GM23338 (cell line): ENCODE measurements at regions not wholly inside any gene's neighbourhood (a gene's known extent, or its start where the extent isn't known, plus 50 kb on each side); places are given as distances from the start of the nearest gene placed in this dataset.

Experiments
- CTCF ChIP-seq, 2 experiments: fragments of 200-600 bp in 1 of 2; sonication (generic) in 1 of 2; conservative IDR thresholded peaks; 2 replicates each; pipeline versions ENCODE4 v1.5.1 to v1.6.1; 2016 to 2017; ENCODE audit warnings: antibody characterized with exemption in 2 of 2, low read depth in 2 of 2, mild to moderate bottlenecking in 2 of 2, moderate library complexity in 1 of 2
- REST ChIP-seq: IDR thresholded peaks from one replicate; pipeline ENCODE4 v1.6.1; 2018; ENCODE audit warnings: antibody characterized with exemption; ENCODE audit not compliant: unreplicated experiment

GRCh38 chr12:87157791-87158190 is 871.4 kb downstream of the C12orf50 start:
- TF ChIP-seq CTCF (conservative IDR thresholded peaks at IDR 0.05; ENCODE audit: low read depth in 2 of 2) (no peak), REST (no peak)
